HG03064 (cell line): ENCODE measurements at regions not wholly inside any gene's neighbourhood (a gene's known extent, or its start where the extent isn't known, plus 50 kb on each side); places are given as distances from the start of the nearest gene placed in this dataset.

Experiments used
- ATAC-seq: cut with Tn5 transposase; IDR thresholded peaks from one replicate; pipeline ENCODE4 v1.9.1; 2021; ENCODE audit warnings: low read depth; ENCODE audit not compliant: unreplicated experiment

GRCh38 chr4:152100379-152101201 is 339.8 kb upstream of the GATB start:
- ATAC-seq = no peak

DNA sequence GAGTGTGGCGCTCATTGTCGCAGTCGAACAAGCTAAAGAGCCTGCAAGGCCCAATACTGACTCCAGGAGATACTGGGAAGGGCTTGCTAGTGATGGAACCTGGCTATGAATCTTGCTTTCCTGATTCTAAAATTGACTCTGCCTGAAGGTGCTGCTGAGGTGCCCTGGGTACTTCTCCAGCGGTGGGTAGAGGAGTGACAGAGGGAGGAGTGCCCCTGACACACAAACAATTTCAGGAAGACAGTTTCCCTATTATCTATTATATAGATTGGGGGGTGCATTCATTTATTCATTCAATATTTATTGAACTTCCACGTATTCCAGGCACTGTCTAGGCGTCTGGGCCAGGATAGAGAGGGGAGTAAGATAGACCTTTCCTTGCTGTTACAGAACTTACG is 339.2 kb upstream of the GATB start:
- no peak for ATAC-seq

- ATAC-seq = no peak
Observed at GRCh38 chr4:152099555-152099954, 338.7 kb upstream of the GATB start.

DNA sequence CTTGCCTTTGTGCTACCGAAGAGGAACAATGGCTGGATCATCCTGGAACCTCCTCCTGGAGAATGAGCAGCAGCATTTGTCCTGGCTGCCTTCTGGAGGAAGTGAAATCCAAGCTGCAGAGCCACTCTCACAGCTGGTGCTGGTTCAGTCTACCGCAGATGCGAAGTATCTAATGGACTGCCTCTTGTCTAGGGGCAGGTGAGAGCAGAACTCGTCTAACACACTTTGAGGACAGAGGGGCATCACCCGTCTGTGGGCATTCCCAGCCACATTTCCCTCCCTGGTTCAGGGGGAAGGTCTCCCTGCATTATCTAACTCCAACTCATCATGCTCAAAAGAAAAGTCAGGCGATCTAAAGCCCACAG is 338.2 kb upstream of the GATB start:
- ATAC-seq = no peak

GRCh38 chr4:152098365-152099060 is 337.7 kb upstream of the GATB start:
- no peak for ATAC-seq

GRCh38 chr4:152097371-152097770 is 336.6 kb upstream of the GATB start:
- ATAC-seq = no peak

GRCh38 chr4:152095701-152096070 is 334.9 kb upstream of the GATB start:
- ATAC-seq = no peak

DNA sequence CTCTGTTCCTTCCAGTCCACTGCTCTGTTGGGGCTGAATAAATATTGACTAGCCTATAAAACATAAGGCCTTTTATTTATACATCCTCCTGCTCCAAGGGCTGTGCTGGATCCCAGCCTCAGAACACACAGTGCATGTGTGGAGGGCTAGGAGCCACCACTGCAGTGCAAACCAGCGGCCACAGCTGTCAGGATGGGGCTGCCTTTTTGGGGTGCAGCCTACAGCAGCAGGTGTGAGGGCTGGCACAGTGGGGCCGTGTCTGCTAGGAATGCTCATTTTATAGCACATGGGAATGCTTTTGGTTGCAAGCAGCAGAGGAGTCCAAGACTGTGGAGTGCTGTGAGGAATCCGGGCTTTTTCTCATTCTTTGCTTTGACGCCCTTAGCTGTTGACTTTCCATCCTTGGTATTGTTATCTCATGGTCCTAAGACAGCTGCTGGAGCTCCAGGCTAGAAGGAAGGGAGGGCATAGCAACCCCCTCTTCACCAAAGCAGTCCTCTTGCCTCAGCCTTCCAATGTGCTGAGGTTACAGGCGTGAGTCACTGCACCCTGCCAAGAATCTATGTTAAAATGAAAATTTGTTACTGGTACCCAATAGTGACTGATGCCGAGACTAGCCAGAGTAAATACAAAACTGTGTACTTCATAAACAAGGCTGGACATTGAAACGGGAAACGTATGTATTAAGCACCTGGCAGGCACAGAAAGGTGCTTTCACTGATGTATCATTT is 334.3 kb upstream of the GATB start:
- no peak for ATAC-seq

DNA sequence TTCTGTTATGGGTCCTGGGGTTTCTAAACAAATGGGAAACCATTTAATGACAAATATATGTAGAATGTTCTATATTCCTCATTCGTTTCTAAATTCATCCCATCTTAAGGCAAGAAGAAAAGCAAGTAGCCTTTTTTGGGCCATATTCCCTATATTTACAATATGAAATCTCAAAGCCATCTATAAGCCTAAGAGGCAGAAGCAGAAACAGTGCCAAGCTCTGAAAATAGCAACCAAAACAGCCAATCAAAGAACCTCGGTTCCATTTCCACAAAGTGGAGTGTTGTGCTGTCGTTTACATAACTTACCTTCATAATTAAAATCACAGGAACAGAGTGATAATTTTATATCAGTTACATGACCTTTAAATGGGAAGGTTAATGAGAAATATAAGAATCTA is 330.6 kb upstream of the GATB start:
- no peak for ATAC-seq

GRCh38 chr4:152090543-152090942 is 329.7 kb upstream of the GATB start:
- ATAC-seq = no peak

- no peak for ATAC-seq
Observed at GRCh38 chr4:152089584-152089983, 328.8 kb upstream of the GATB start.

DNA sequence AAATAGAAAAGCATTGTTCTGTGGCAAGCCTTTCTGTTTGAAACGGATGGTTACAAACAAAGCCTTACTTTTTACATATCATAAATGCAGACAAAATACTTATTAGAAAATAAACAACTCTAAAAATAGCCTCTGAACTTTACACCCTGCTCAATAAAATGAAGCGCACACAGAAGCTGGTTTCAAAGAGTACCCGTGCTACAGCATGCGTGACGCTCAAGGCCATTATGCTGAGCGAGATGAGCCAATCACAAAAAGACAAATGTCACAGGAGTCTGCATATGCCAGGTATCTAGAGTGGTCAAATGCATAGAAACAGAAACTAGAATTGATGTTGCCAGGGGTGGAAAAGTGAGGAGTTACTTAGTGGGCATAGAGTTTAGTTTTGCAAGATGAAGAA is 326.5 kb upstream of the GATB start:
- no peak for ATAC-seq

DNA sequence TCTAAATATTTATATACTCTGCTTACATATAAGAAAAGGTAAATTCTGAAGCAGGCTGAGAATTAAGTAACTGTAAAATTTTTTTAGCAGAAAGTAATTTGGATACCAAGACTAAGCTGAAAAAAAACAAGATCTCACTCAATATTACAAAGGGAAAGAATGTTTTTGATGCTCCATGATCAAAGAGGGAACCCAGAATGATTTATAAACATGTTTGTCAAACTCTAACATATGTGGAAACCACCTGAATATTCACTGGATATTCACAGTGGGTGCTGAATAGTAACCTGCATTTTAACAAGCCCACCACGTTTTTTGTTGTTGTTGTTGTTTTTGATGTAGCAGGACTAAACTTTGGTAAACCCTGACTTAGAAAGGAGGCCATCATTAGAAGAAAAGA is 324.9 kb upstream of the GATB start:
- no peak for ATAC-seq

- ATAC-seq = no peak
Observed at GRCh38 chr4:152083338-152083737, 322.5 kb upstream of the GATB start.

GRCh38 chr4:152081024-152081423 is 320.2 kb upstream of the GATB start:
- peak; percentile 74 for ATAC-seq

DNA sequence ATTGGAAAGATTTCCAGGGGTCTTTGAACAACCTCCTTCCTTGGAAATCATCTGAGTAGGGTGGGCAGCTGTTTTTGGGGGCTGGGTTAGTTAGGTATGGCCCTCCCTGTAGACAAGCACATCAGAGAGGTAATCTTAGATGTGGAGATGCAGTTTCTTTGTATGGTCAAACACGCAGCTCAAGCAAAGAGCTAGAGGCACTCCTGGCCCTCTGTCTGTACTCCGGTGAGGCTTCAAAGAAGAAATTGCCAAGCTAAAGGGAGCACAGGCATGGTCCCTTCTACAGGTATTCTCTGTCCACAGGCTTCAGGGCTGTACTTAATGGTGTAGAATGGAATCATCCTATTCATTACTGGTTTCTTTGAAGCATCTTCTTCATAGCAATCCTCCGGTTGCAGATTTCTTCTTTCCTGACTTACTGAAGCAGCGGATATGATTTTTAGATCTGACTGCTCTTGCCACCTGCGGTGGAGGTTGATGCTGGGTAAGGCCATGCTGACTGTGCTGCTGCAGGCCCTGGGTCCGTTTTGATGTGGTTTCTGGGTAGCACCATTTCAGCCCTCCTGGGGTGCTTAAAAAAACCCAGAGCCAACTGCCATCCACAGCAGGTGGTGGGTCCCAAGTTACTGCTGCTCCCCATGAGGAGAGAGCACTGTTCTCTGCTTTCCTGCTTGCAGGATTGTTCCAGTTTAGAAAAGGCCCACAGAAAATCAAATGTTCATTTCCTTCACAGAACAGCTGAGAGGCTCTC is 318.9 kb upstream of the GATB start:
- no peak for ATAC-seq

DNA sequence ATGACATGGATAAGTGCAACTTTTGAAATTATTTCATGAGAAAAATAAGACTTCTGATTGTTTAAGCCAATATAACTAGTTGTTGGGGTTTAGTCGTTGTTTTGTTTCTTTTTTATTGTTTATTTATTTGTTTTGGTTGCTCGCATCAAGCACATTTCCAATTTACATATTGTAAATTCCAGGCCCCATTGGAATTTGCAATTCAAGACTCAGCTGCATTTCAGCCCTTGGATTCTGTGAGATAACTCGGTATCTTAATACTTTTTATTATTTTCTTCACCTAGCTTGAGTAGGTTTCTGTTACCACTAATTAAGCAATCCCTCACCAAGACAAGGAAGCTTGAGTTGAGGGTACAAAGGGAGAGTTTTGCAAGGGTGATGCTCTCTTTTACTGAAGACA is 318.3 kb upstream of the GATB start:
- ATAC-seq = no peak

- ATAC-seq = no peak
Observed at GRCh38 chr4:152077582-152077981, 316.8 kb upstream of the GATB start.

GRCh38 chr4:152075253-152075928 is 314.6 kb upstream of the GATB start:
- no peak for ATAC-seq

- no peak for ATAC-seq
Observed at GRCh38 chr4:152074573-152074972, 313.8 kb upstream of the GATB start.
